ENCODE measurements at regions not wholly inside any gene's neighbourhood (a gene's known extent, or its start where the extent isn't known, plus 50 kb on each side); places are given as distances from the start of the nearest gene placed in this dataset.

DNA sequence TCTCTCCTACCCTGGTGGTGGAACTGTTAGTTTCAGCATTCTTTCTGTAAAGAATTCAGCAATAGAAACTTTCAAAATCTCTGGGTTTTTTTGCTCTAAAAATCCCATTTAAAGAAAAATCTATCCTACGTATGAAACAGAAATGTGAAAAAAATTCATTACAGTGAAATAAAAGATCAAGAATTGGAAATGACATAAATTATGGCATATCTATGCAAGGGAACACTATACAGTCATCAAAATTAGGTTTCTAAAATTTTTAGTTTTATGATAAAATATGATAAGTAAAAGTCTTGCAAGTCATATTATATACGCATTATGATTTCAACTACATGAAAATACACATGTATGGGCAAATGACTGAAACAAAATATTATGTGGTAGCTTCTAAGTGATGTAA is 342.6 kb downstream of the CETN3 start:
- H3K9me3 ChIP-seq, result peaks cover 0 to 10% (median 0%) of the 10 kb centered on the region in 4 donors
- WGBS, 5 donors, result 74 to 90% (median 86%) methylated on average over 2 of the region's 2 CpGs
- no peak overlapping the region for H3K27ac ChIP-seq
- H3K4me3 ChIP-seq, result no peak overlapping the region
- TF ChIP-seq POLR2AphosphoS5 (IDR thresholded peaks at IDR 0.05) (no peak), EP300 (IDR thresholded peaks at IDR 0.05) (no peak), CTCF (IDR thresholded peaks at IDR 0.05) (no peak), POLR2A (IDR thresholded peaks at IDR 0.05) (no peak)
- H3K27me3 ChIP-seq, result no peaks in the 10 kb centered on the region
- no peak for DNase-seq
- no peaks in the 10 kb centered on the region for H3K36me3 ChIP-seq
- no peaks in the 10 kb centered on the region for H3K4me1 ChIP-seq
- intact Hi-C loops (cut with DNase I; ENCODE audit: low total_unique reads), result no loop called here

DNA sequence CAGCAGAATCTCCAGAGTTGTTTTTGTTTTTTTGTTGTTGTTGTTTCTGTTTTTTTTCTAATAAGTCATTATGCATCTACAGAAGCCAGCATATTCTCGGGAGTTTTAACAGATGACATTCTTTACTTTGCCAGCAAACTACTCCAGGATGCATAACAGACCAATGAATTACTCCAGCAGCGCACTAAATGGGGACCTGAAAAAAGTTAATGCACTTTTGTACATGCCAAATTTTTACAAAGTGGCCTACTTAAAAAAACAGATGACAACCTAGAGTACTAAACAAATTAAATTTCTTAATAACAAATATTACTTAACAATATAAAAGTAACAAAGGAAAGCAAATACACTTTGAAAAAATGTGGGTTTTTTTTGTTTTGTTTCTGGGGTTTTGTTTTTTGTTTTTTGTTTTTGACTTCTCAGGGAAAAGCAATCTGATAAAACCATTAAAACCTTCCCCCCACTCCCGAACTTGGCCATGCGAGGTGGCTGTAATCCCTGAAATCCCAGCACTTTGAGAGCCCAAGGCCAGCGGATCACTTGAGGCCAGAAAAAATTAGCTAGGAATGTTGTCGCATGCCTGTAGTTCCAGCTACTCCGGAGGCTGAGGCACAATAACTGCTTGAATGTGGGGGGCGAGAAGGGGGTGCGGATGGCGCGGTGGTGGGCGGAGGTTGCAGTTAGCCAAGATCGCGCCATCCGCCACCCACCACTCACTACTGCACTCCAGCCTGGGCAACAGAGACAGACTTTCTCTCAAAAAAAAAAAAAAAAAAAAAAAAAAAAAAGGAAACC is 352.4 kb downstream of the CETN3 start:
- DNase-seq, result peak in 1 of 2 donors; percentile 8
- TF ChIP-seq EP300 (IDR thresholded peaks at IDR 0.05) (no peak), CTCF (IDR thresholded peaks at IDR 0.05) (no peak), POLR2A (IDR thresholded peaks at IDR 0.05) (no peak), POLR2AphosphoS5 (IDR thresholded peaks at IDR 0.05) (no peak)
- no peaks in the 10 kb centered on the region for H3K27me3 ChIP-seq
- H3K9me3 ChIP-seq, result no peaks in the 10 kb centered on the region
- H3K27ac ChIP-seq, result no peak overlapping the region
- peaks cover 0 to 9% (median 4%) of the 10 kb centered on the region in 4 donors for H3K4me1 ChIP-seq
- WGBS, 5 donors, result 64 to 74% (median 74%) methylated on average over 15 of the region's 15 CpGs
- intact Hi-C loops (cut with DNase I; ENCODE audit: low total_unique reads), result no loop called here
- no peaks in the 10 kb centered on the region for H3K36me3 ChIP-seq
- H3K4me3 ChIP-seq, result no peak overlapping the region

DNA sequence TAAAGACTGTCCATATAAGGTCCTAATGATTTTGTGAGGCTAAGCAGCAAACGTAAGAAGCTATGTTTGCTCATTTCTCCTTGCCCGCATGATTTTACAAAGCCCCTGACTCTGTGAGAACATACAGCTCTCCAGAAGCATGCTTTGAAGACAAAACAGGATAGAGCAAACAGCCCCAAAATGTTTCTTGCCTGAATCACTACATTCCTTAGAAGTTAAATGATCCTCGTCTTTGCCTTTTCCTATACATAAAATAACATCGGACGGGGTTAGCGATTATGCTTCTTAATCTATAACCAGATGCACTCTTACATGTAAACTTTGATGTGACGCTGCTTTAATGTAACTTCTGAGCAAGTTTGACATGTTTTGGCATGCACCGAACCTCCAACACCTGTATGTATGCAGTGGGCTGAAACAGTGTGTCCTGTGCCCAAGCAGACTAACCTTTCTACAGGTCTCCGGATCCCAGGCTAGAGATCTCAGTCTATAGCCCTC is 353.7 kb downstream of the CETN3 start:
- H3K4me3 ChIP-seq, result no peak overlapping the region
- 34 to 48% (median 36%) methylated on average over 9 of the region's 9 CpGs for WGBS, 5 donors
- peak in 1 of 2 donors; percentile 12 for DNase-seq
- no peaks in the 10 kb centered on the region for H3K9me3 ChIP-seq
- H3K27ac ChIP-seq, result no peak overlapping the region
- intact Hi-C loops (cut with DNase I; ENCODE audit: low total_unique reads), result no loop called here
- H3K4me1 ChIP-seq, result peaks cover 0 to 9% (median 4%) of the 10 kb centered on the region in 4 donors
- TF ChIP-seq EP300 (IDR thresholded peaks at IDR 0.05) (no peak), POLR2AphosphoS5 (IDR thresholded peaks at IDR 0.05) (no peak), POLR2A (IDR thresholded peaks at IDR 0.05) (no peak), CTCF (IDR thresholded peaks at IDR 0.05) (no peak)
- H3K27me3 ChIP-seq, result no peaks in the 10 kb centered on the region
- H3K36me3 ChIP-seq, result no peaks in the 10 kb centered on the region

DNA sequence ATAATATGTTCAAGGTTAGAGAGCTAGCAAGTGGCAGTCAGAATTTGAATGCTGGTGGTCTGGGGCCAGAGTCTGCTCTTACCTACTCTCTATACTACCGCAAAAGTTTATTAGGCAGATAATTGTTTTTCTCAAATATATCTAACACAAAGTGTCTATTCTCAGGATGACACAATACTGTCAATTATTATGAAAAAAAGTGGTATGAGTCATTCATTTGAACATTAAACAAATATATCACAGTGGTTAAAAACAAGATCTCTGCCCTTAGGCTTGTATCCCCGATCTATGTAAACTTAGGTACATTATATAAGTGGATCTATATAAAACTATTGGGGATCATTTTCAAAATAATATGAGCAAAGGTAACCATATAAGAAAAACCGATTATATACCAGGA is 354.9 kb downstream of the CETN3 start:
- intact Hi-C loops (cut with DNase I; ENCODE audit: low total_unique reads), result no loop called here
- H3K9me3 ChIP-seq, result no peaks in the 10 kb centered on the region
- WGBS, 5 donors, result 61 to 84% (median 78%) methylated on average over 3 of the region's 3 CpGs
- no peak overlapping the region for H3K4me3 ChIP-seq
- no peak for DNase-seq
- H3K27me3 ChIP-seq, result no peaks in the 10 kb centered on the region
- TF ChIP-seq CTCF (IDR thresholded peaks at IDR 0.05), result no peak
- H3K27ac ChIP-seq, result no peak overlapping the region
- no peaks in the 10 kb centered on the region for H3K36me3 ChIP-seq
- peaks cover 0 to 9% (median 4%) of the 10 kb centered on the region in 4 donors for H3K4me1 ChIP-seq

All from stomach (tissue), 8 donors.